ENCODE measurements at regions not wholly inside any gene's neighbourhood (a gene's known extent, or its start where the extent isn't known, plus 50 kb on each side); places are given as distances from the start of the nearest gene placed in this dataset.

GRCh38 chr16:6427621-6428020 lies 905.0 kb upstream of the RBFOX1 start:
- Histone ChIP-seq H3K4ac (ENCODE audit: low read depth, low read length) (no peak overlapping the region), H3K9me3 (ENCODE audit: insufficient read depth, low read depth, low read length) (peaks cover 2% of the 10 kb centered on the region), H3K27me3 (ENCODE audit: insufficient read depth, low read length) (no peaks in the 10 kb centered on the region), H4K12ac (ENCODE audit: low read depth, low read length) (no peak overlapping the region), H3K79me1 (ENCODE audit: low read length) (no peaks in the 10 kb centered on the region), H3K36me3 (ENCODE audit: control insufficient read depth in 1 of 2, insufficient read depth in 2 of 2, low read length in 2 of 2) (no peaks in the 10 kb centered on the region), H4K91ac (ENCODE audit: low read depth, low read length) (no peak overlapping the region), H3K4me1 (ENCODE audit: control insufficient read depth in 1 of 2, insufficient read depth in 2 of 2, low read length in 2 of 2) (no peaks in the 10 kb centered on the region), H2BK5ac (ENCODE audit: low read depth, low read length, poor library complexity) (no peak overlapping the region), H3K4me3 (ENCODE audit: low read depth, low read length) (no peak overlapping the region), H2BK120ac (ENCODE audit: insufficient read depth, low read length, poor library complexity) (no peak overlapping the region), H3K79me2 (ENCODE audit: control insufficient read depth, insufficient read depth, low read length, poor library complexity) (no peaks in the 10 kb centered on the region), H3K4me2 (ENCODE audit: low read length) (no peak overlapping the region), H2AFZ (ENCODE audit: insufficient read depth, low read length, poor library complexity) (no peak overlapping the region), H4K8ac (ENCODE audit: low read depth, low read length) (no peak overlapping the region), H3K27ac (ENCODE audit: low read depth, low read length) (no peak overlapping the region), H2AK5ac (ENCODE audit: low read length) (no peak overlapping the region), H3K14ac (ENCODE audit: low read length) (no peak overlapping the region), H2BK12ac (ENCODE audit: low read length) (no peak overlapping the region), H3K23ac (ENCODE audit: low read length) (no peak overlapping the region), H3K18ac (ENCODE audit: low read length) (no peak overlapping the region), H3K9ac (ENCODE audit: low read length) (no peak overlapping the region)
- no peak for DNase-seq
- no CpG with 5 or more reads among the region's 3 CpGs for WGBS (ENCODE audit: extremely low coverage, insufficient coverage, insufficient read length)

DNA sequence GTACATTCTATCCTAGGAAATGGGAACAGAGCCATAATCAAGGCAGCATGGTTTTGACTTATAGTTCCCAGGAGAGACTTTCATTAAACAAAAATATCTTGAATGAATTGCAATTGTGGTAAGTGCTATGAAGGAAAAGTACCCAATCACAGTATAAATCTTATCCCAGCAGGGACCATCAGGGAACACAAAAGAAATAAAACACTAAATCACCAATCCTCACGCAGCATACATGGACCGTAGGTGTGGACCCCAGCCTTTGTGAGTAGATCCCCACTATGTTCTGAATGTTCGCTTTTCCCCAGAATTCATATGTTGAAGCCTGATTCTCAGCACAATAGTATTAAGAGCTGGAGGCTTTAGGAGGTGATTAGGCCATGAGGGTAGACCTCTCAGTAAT lies 925.0 kb upstream of the RBFOX1 start:
- H3K27me3 ChIP-seq (ENCODE audit: insufficient read depth, low read length) = no peaks in the 10 kb centered on the region
- no peak overlapping the region for H3K23ac ChIP-seq (ENCODE audit: low read length)
- no peak overlapping the region for H3K9ac ChIP-seq (ENCODE audit: low read length)
- WGBS (ENCODE audit: extremely low coverage, insufficient coverage, insufficient read length) = no CpG with 5 or more reads among the region's 3 CpGs
- no peak overlapping the region for H4K8ac ChIP-seq (ENCODE audit: low read depth, low read length)
- H3K9me3 ChIP-seq (ENCODE audit: insufficient read depth, low read depth, low read length) = no peaks in the 10 kb centered on the region
- no peak overlapping the region for H3K27ac ChIP-seq (ENCODE audit: low read depth, low read length)
- H2AFZ ChIP-seq (ENCODE audit: insufficient read depth, low read length, poor library complexity) = no peak overlapping the region
- no peaks in the 10 kb centered on the region for H3K36me3 ChIP-seq (ENCODE audit: control insufficient read depth in 1 of 2, insufficient read depth in 2 of 2, low read length in 2 of 2)
- H3K4me3 ChIP-seq (ENCODE audit: low read depth, low read length) = no peak overlapping the region
- no peak overlapping the region for H2BK120ac ChIP-seq (ENCODE audit: insufficient read depth, low read length, poor library complexity)
- no peaks in the 10 kb centered on the region for H3K79me1 ChIP-seq (ENCODE audit: low read length)
- no peak overlapping the region for H3K14ac ChIP-seq (ENCODE audit: low read length)
- no peaks in the 10 kb centered on the region for H3K79me2 ChIP-seq (ENCODE audit: control insufficient read depth, insufficient read depth, low read length, poor library complexity)
- H3K4ac ChIP-seq (ENCODE audit: low read depth, low read length) = no peak overlapping the region
- H3K18ac ChIP-seq (ENCODE audit: low read length) = no peak overlapping the region
- no peak overlapping the region for H4K12ac ChIP-seq (ENCODE audit: low read depth, low read length)
- H4K91ac ChIP-seq (ENCODE audit: low read depth, low read length) = no peak overlapping the region
- no peaks in the 10 kb centered on the region for H3K4me1 ChIP-seq (ENCODE audit: control insufficient read depth in 1 of 2, insufficient read depth in 2 of 2, low read length in 2 of 2)
- H2AK5ac ChIP-seq (ENCODE audit: low read length) = no peak overlapping the region
- no peak overlapping the region for H3K4me2 ChIP-seq (ENCODE audit: low read length)
- no peak for DNase-seq
- no peak overlapping the region for H2BK5ac ChIP-seq (ENCODE audit: low read depth, low read length, poor library complexity)
- no peak overlapping the region for H2BK12ac ChIP-seq (ENCODE audit: low read length)

GRCh38 chr16:6406028-6406427 lies 926.6 kb upstream of the RBFOX1 start:
- no peak overlapping the region for H2BK5ac ChIP-seq (ENCODE audit: low read depth, low read length, poor library complexity)
- H3K79me2 ChIP-seq (ENCODE audit: control insufficient read depth, insufficient read depth, low read length, poor library complexity) = no peaks in the 10 kb centered on the region
- H3K23ac ChIP-seq (ENCODE audit: low read length) = no peak overlapping the region
- no peak overlapping the region for H3K14ac ChIP-seq (ENCODE audit: low read length)
- H3K9ac ChIP-seq (ENCODE audit: low read length) = no peak overlapping the region
- no peak overlapping the region for H2BK120ac ChIP-seq (ENCODE audit: insufficient read depth, low read length, poor library complexity)
- no peaks in the 10 kb centered on the region for H3K27me3 ChIP-seq (ENCODE audit: insufficient read depth, low read length)
- H4K8ac ChIP-seq (ENCODE audit: low read depth, low read length) = no peak overlapping the region
- no peaks in the 10 kb centered on the region for H3K4me1 ChIP-seq (ENCODE audit: control insufficient read depth in 1 of 2, insufficient read depth in 2 of 2, low read length in 2 of 2)
- no peaks in the 10 kb centered on the region for H3K36me3 ChIP-seq (ENCODE audit: control insufficient read depth in 1 of 2, insufficient read depth in 2 of 2, low read length in 2 of 2)
- H2AFZ ChIP-seq (ENCODE audit: insufficient read depth, low read length, poor library complexity) = no peak overlapping the region
- H4K12ac ChIP-seq (ENCODE audit: low read depth, low read length) = no peak overlapping the region
- H3K4me2 ChIP-seq (ENCODE audit: low read length) = no peak overlapping the region
- no peak overlapping the region for H3K27ac ChIP-seq (ENCODE audit: low read depth, low read length)
- no peak overlapping the region for H2AK5ac ChIP-seq (ENCODE audit: low read length)
- WGBS (ENCODE audit: extremely low coverage, insufficient coverage, insufficient read length) = no CpG with 5 or more reads among the region's 1 CpG
- H3K4me3 ChIP-seq (ENCODE audit: low read depth, low read length) = no peak overlapping the region
- DNase-seq = no peak
- H3K4ac ChIP-seq (ENCODE audit: low read depth, low read length) = no peak overlapping the region
- no peak overlapping the region for H4K91ac ChIP-seq (ENCODE audit: low read depth, low read length)
- no peaks in the 10 kb centered on the region for H3K79me1 ChIP-seq (ENCODE audit: low read length)
- H3K18ac ChIP-seq (ENCODE audit: low read length) = no peak overlapping the region
- H2BK12ac ChIP-seq (ENCODE audit: low read length) = no peak overlapping the region
- H3K9me3 ChIP-seq (ENCODE audit: insufficient read depth, low read depth, low read length) = no peaks in the 10 kb centered on the region

DNA sequence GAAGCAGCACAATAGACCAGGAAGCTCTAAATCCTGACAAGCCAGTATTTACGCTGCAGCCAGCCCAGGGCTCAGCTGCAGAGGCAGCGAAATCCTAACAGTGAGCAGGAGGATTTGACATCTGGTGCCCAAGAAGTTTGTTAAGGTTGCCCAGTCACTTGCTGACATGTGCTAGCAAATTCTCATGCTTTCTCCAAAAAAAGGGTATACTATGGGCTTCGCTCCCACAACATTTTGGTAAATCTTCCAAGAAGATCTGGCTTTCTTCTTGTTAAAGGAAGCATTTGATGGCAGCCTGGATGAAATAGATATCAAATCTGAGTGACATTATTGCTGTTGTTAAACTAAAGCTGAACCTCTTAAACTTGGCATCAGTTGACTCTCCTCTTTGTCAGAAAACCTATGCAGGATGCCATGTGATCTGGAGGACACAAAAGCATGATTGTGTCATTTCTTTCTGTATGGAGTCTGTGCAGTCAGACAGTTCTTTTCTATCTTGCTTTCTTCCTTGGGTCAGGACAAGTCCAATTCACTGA lies 949.7 kb upstream of the RBFOX1 start:
- H3K9me3 ChIP-seq (ENCODE audit: insufficient read depth, low read depth, low read length) = no peaks in the 10 kb centered on the region
- no peak overlapping the region for H2BK5ac ChIP-seq (ENCODE audit: low read depth, low read length, poor library complexity)

More for the DNA sequence above, 949.7 kb upstream of the RBFOX1 start:
- whole genome bisulfite sequencing (ENCODE audit: extremely low coverage, insufficient coverage, insufficient read length) = no CpG with 5 or more reads among the region's 3 CpGs
- Histone ChIP-seq H3K27me3 (ENCODE audit: insufficient read depth, low read length) (no peaks in the 10 kb centered on the region), H3K14ac (ENCODE audit: low read length) (no peak overlapping the region), H4K12ac (ENCODE audit: low read depth, low read length) (no peak overlapping the region), H3K4me2 (ENCODE audit: low read length) (no peak overlapping the region), H3K27ac (ENCODE audit: low read depth, low read length) (no peak overlapping the region), H4K91ac (ENCODE audit: low read depth, low read length) (no peak overlapping the region), H3K4me3 (ENCODE audit: low read depth, low read length) (no peak overlapping the region), H3K36me3 (ENCODE audit: control insufficient read depth in 1 of 2, insufficient read depth in 2 of 2, low read length in 2 of 2) (no peaks in the 10 kb centered on the region), H3K4me1 (ENCODE audit: control insufficient read depth in 1 of 2, insufficient read depth in 2 of 2, low read length in 2 of 2) (no peaks in the 10 kb centered on the region), H2BK120ac (ENCODE audit: insufficient read depth, low read length, poor library complexity) (no peak overlapping the region), H3K9ac (ENCODE audit: low read length) (no peak overlapping the region), H3K23ac (ENCODE audit: low read length) (no peak overlapping the region), H2AK5ac (ENCODE audit: low read length) (no peak overlapping the region), H3K4ac (ENCODE audit: low read depth, low read length) (no peak overlapping the region), H3K79me2 (ENCODE audit: control insufficient read depth, insufficient read depth, low read length, poor library complexity) (no peaks in the 10 kb centered on the region), H2BK12ac (ENCODE audit: low read length) (no peak overlapping the region), H3K18ac (ENCODE audit: low read length) (no peak overlapping the region), H2AFZ (ENCODE audit: insufficient read depth, low read length, poor library complexity) (no peak overlapping the region), H4K8ac (ENCODE audit: low read depth, low read length) (no peak overlapping the region), H3K79me1 (ENCODE audit: low read length) (no peaks in the 10 kb centered on the region)
- no peak for DNase-seq
